ENCODE measurements at regions not wholly inside any gene's neighbourhood (a gene's known extent, or its start where the extent isn't known, plus 50 kb on each side); places are given as distances from the start of the nearest gene placed in this dataset.
A peak's percentile ranks its signal among the peaks of the same experiment; 100 is the strongest.

DNA sequence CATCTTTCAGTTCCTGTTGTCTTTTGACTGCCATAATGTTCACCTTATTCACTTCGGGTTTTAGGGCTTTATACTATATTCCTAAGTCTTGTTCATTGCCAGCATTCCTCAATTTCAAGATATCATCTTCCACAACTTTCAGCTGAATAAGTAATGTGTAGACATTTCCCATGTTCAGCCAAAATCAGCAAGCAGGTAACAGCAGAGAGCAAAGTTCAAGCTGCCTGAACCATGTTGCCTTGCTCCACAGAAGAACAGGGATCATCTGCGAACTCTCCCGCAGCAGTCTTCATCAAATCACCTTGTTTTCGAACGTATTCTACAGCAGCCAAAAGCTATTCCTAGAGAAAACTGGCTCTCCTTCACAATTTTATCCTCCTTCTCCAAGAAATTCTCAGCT lies 95.3 kb upstream of the CCDC112 start:
- Mint-ChIP-seq H3K4me3 (no peak overlapping the region), H3K4me1 (no peaks in the 10 kb centered on the region), H3K27ac (no peak overlapping the region), H3K36me3 (no peaks in the 10 kb centered on the region), H3K9me3 (no peaks in the 10 kb centered on the region), H3K27me3 (peaks cover 0 to 4% of the 10 kb centered on the region in 2 donors)
- POLR2A ChIA-PET: no interaction called here
- H3K9me3 ChIP-seq: no peaks in the 10 kb centered on the region
- CTCF ChIA-PET: interaction anchor here in 1 of 2 donors (1.0 kb wide), 1 partner anchor 183 kb away, joined by 3 read pairs; no protein-coding TSS in a partner anchor
- no peaks in the 10 kb centered on the region for H3K4me1 ChIP-seq (ENCODE audit: control insufficient read depth in 1 of 2, extremely low read depth in 1 of 2, insufficient read depth in 2 of 2, low read length in 2 of 2)
- H3K4me3 ChIP-seq (ENCODE audit: control insufficient read depth in 1 of 2, extremely low read depth in 1 of 2, low read length in 1 of 2): no peak overlapping the region
- H3K27me3 ChIP-seq (replicated peaks in 1 of 2; ENCODE audit: control insufficient read depth in 2 of 2, extremely low read depth in 1 of 2, insufficient read depth in 2 of 2, low read length in 1 of 2): no peaks in the 10 kb centered on the region
- WGBS (ENCODE audit: insufficient coverage): 89% methylated on average over 4 of the region's 5 CpGs
- DNase-seq: no peak
- no peaks in the 10 kb centered on the region for H3K36me3 ChIP-seq (ENCODE audit: control insufficient read depth in 2 of 2, extremely low read depth in 1 of 2, insufficient read depth in 1 of 2, low read length in 1 of 2)
- H3K27ac ChIP-seq (ENCODE audit: low read length): no peak overlapping the region
- ATAC-seq (replicated peaks in 1 of 4): no peak

DNA sequence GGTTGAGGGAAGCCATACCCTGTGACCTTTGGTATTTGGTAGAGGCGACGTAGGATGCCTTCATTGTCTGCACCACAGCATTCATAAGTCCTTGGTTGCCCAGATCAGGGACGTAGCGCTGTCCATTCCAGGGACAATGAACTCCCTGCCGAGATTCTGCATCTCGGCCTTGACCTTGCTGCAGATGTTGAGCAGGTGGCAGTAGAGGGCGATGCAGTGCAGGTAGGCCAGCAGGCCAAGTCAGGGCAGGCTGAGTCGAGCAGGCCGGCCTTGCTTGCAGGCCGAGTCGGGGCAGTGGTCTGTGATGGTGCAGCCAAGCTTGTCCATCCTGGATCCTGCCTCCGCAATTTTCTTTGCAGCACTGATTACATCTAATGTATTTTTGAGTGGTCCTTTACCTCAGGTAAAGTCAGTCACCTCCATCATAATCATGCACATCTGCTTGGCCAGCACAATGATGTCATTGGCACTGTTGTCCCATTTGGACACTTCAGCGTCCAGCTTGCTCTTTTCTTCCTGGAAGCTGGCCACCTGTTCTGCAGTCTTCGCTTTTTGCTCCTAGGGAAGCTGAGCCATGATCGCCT lies 93.4 kb upstream of the CCDC112 start:
- no peak overlapping the region for H3K4me3 ChIP-seq (ENCODE audit: control insufficient read depth in 1 of 2, extremely low read depth in 1 of 2, low read length in 1 of 2)
- peaks cover 0 to 4% of the 10 kb centered on the region in 2 donors for H3K27me3 Mint-ChIP-seq
- ChIA-PET POLR2A (no interaction called here), CTCF (no interaction called here)
- no peak for ATAC-seq (replicated peaks in 1 of 4)
- DNase-seq: peak in 1 of 35 experiments; percentile 6
- H3K4me1 ChIP-seq (ENCODE audit: control insufficient read depth in 1 of 2, extremely low read depth in 1 of 2, insufficient read depth in 2 of 2, low read length in 2 of 2): no peaks in the 10 kb centered on the region
- no peaks in the 10 kb centered on the region for H3K4me1 Mint-ChIP-seq
- H3K27ac Mint-ChIP-seq: no peak overlapping the region
- H3K9me3 ChIP-seq: no peaks in the 10 kb centered on the region
- H3K36me3 Mint-ChIP-seq: no peaks in the 10 kb centered on the region
- no peaks in the 10 kb centered on the region for H3K36me3 ChIP-seq (ENCODE audit: control insufficient read depth in 2 of 2, extremely low read depth in 1 of 2, insufficient read depth in 1 of 2, low read length in 1 of 2)
- H3K4me3 Mint-ChIP-seq: no peak overlapping the region
- no peak overlapping the region for H3K27ac ChIP-seq (ENCODE audit: low read length)
- no peaks in the 10 kb centered on the region for H3K27me3 ChIP-seq (replicated peaks in 1 of 2; ENCODE audit: control insufficient read depth in 2 of 2, extremely low read depth in 1 of 2, insufficient read depth in 2 of 2, low read length in 1 of 2)
- 79% methylated on average over 11 of the region's 15 CpGs for WGBS (ENCODE audit: insufficient coverage)
- no peaks in the 10 kb centered on the region for H3K9me3 Mint-ChIP-seq

DNA sequence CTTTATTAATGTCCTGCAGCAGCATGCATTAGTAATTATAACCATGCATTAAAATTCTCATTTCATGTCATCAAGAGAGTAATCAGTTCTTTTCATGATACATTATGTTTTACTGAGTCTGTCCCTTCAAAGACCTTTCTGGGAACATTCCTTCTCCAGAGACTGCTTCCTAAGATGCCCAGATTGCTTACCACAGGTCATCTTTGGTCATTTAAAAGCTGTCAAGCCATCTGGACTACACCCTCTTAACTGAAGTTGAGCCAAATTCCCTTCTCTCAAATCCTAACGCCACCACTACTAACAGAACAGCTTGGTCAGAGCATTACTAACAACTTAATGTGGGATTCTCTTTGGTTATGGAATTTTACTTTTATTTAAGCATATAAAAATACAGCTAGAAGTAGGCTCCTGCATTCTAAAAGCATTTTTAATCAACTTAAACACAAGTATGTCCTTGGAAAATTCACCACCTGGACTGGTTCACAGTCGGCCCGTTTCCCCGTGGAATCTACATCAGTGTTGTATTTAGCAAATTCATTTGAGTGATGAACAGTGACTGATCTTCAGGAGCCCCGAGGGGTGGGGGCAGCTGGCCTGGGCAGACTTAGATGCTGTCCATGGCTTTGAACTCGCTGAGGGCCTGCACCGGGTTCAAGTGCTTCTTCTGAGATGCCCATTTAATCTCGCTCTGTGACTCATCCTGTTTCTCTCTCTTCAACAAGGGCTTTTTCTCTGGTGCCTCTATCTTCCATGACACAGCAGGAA lies 92.8 kb upstream of the CCDC112 start:
- Mint-ChIP-seq H3K4me3 (no peak overlapping the region), H3K27ac (no peak overlapping the region), H3K36me3 (no peaks in the 10 kb centered on the region), H3K9me3 (no peaks in the 10 kb centered on the region), H3K4me1 (no peaks in the 10 kb centered on the region), H3K27me3 (peaks cover 0 to 4% of the 10 kb centered on the region in 2 donors)
- Histone ChIP-seq H3K9me3 (no peaks in the 10 kb centered on the region), H3K36me3 (ENCODE audit: control insufficient read depth in 2 of 2, extremely low read depth in 1 of 2, insufficient read depth in 1 of 2, low read length in 1 of 2) (no peaks in the 10 kb centered on the region), H3K27ac (ENCODE audit: low read length) (no peak overlapping the region), H3K4me3 (ENCODE audit: control insufficient read depth in 1 of 2, extremely low read depth in 1 of 2, low read length in 1 of 2) (no peak overlapping the region), H3K4me1 (ENCODE audit: control insufficient read depth in 1 of 2, extremely low read depth in 1 of 2, insufficient read depth in 2 of 2, low read length in 2 of 2) (no peaks in the 10 kb centered on the region), H3K27me3 (replicated peaks in 1 of 2; ENCODE audit: control insufficient read depth in 2 of 2, extremely low read depth in 1 of 2, insufficient read depth in 2 of 2, low read length in 1 of 2) (no peaks in the 10 kb centered on the region)
- ATAC-seq (replicated peaks in 1 of 4) (no peak), DNase-seq (no peak)
- CTCF ChIA-PET: no interaction called here
- 88% methylated on average over 1 of the region's 8 CpGs for WGBS (ENCODE audit: insufficient coverage)
- POLR2A ChIA-PET: no interaction called here

DNA sequence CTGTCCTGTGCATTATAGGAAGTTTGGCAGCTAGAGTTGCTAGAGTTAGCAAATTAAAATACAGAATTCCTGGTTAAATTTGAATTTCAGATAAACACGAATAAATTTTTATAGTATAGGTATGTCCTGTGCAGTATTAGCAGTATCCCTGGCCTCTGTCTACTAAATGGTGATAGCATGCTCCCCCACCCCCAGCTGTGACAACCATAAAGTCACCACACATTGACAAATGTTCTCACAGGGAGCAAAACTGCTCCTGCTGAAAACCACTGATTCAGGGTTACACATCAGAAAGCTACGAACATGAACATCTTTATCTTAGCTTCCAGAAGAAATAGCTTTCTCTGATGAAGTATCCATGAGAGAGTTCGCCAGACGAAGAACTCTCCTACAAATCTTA lies 91.8 kb upstream of the CCDC112 start:
- no CpG with 5 or more reads among the region's 4 CpGs for WGBS (ENCODE audit: insufficient coverage)
- Mint-ChIP-seq H3K4me1 (no peaks in the 10 kb centered on the region), H3K27ac (no peak overlapping the region), H3K4me3 (no peak overlapping the region), H3K27me3 (peaks cover 0 to 4% of the 10 kb centered on the region in 2 donors), H3K9me3 (no peaks in the 10 kb centered on the region), H3K36me3 (no peaks in the 10 kb centered on the region)
- DNase-seq: no peak
- Histone ChIP-seq H3K9me3 (no peaks in the 10 kb centered on the region), H3K27ac (ENCODE audit: low read length) (no peak overlapping the region), H3K36me3 (ENCODE audit: control insufficient read depth in 2 of 2, extremely low read depth in 1 of 2, insufficient read depth in 1 of 2, low read length in 1 of 2) (no peaks in the 10 kb centered on the region), H3K4me3 (ENCODE audit: control insufficient read depth in 1 of 2, extremely low read depth in 1 of 2, low read length in 1 of 2) (no peak overlapping the region), H3K4me1 (ENCODE audit: control insufficient read depth in 1 of 2, extremely low read depth in 1 of 2, insufficient read depth in 2 of 2, low read length in 2 of 2) (no peaks in the 10 kb centered on the region), H3K27me3 (replicated peaks in 1 of 2; ENCODE audit: control insufficient read depth in 2 of 2, extremely low read depth in 1 of 2, insufficient read depth in 2 of 2, low read length in 1 of 2) (no peaks in the 10 kb centered on the region)
- POLR2A ChIA-PET: no interaction called here
- CTCF ChIA-PET: no interaction called here
- ATAC-seq (replicated peaks in 1 of 4): no peak

DNA sequence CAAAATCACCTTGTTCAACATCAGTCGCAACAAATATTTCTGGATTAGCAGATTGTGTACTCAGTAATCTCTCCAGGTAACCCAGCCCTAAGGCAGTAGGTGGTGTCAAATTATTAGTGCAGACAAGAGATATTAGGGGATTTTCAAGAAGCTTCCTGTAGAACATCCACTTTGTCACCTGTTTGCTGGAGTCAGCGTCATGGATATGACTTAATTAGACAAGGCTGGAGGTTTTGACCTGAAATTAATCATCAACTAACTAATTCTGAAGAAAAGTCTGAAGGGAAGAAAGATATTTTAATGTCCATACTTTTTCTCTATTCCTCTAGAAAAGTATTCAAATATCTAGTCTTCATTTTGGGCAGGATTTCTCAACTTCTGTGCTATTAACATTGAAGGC lies 91.4 kb upstream of the CCDC112 start:
- Mint-ChIP-seq H3K9me3 (no peaks in the 10 kb centered on the region), H3K27me3 (peaks cover 0 to 4% of the 10 kb centered on the region in 2 donors), H3K27ac (no peak overlapping the region), H3K4me1 (no peaks in the 10 kb centered on the region), H3K4me3 (no peak overlapping the region), H3K36me3 (no peaks in the 10 kb centered on the region)
- Histone ChIP-seq H3K4me3 (ENCODE audit: control insufficient read depth in 1 of 2, extremely low read depth in 1 of 2, low read length in 1 of 2) (no peak overlapping the region), H3K9me3 (no peaks in the 10 kb centered on the region), H3K4me1 (ENCODE audit: control insufficient read depth in 1 of 2, extremely low read depth in 1 of 2, insufficient read depth in 2 of 2, low read length in 2 of 2) (no peaks in the 10 kb centered on the region), H3K27ac (ENCODE audit: low read length) (no peak overlapping the region), H3K27me3 (replicated peaks in 1 of 2; ENCODE audit: control insufficient read depth in 2 of 2, extremely low read depth in 1 of 2, insufficient read depth in 2 of 2, low read length in 1 of 2) (no peaks in the 10 kb centered on the region), H3K36me3 (ENCODE audit: control insufficient read depth in 2 of 2, extremely low read depth in 1 of 2, insufficient read depth in 1 of 2, low read length in 1 of 2) (no peaks in the 10 kb centered on the region)
- POLR2A ChIA-PET: no interaction called here
- no CpG with 5 or more reads among the region's 2 CpGs for WGBS (ENCODE audit: insufficient coverage)
- no peak for ATAC-seq (replicated peaks in 1 of 4)
- no peak for DNase-seq
- CTCF ChIA-PET: no interaction called here

DNA sequence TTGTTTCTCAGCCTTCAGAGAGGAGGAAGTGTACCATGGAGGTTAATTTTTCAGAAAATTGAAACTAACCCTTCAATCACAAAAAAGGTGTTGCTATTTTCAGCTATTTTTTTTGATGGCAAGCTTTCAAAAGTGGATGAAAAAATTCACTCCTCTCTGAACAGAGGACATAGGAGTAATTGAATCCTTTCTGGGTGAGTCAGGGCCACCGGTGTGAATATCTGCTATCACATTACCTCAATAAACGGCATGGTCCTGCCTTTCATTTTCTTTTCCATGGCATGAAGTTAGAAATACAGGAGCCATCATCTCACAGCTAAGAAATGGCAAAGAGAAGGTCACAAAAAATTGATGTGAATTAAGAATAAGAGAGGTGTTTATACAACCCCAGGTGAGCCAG lies 90.2 kb upstream of the CCDC112 start:
- H3K27ac ChIP-seq (ENCODE audit: low read length): no peak overlapping the region
- no peaks in the 10 kb centered on the region for H3K4me1 Mint-ChIP-seq
- WGBS (ENCODE audit: insufficient coverage): no CpG with 5 or more reads among the region's 2 CpGs
- H3K9me3 Mint-ChIP-seq: no peaks in the 10 kb centered on the region
- H3K4me3 Mint-ChIP-seq: no peak overlapping the region
- no peak for ATAC-seq (replicated peaks in 1 of 4)
- H3K4me3 ChIP-seq (ENCODE audit: control insufficient read depth in 1 of 2, extremely low read depth in 1 of 2, low read length in 1 of 2): no peak overlapping the region
- no peaks in the 10 kb centered on the region for H3K4me1 ChIP-seq (ENCODE audit: control insufficient read depth in 1 of 2, extremely low read depth in 1 of 2, insufficient read depth in 2 of 2, low read length in 2 of 2)
- POLR2A ChIA-PET: no interaction called here
- no peaks in the 10 kb centered on the region for H3K9me3 ChIP-seq
- H3K27me3 ChIP-seq (replicated peaks in 1 of 2; ENCODE audit: control insufficient read depth in 2 of 2, extremely low read depth in 1 of 2, insufficient read depth in 2 of 2, low read length in 1 of 2): no peaks in the 10 kb centered on the region
- no peak overlapping the region for H3K27ac Mint-ChIP-seq
- CTCF ChIA-PET: no interaction called here
- DNase-seq: no peak
- H3K27me3 Mint-ChIP-seq: peaks cover 0 to 4% of the 10 kb centered on the region in 2 donors
- H3K36me3 ChIP-seq (ENCODE audit: control insufficient read depth in 2 of 2, extremely low read depth in 1 of 2, insufficient read depth in 1 of 2, low read length in 1 of 2): no peaks in the 10 kb centered on the region
- H3K36me3 Mint-ChIP-seq: no peaks in the 10 kb centered on the region

Measured in T-cell (primary cell).